OCI-LY3 (cell line): ENCODE measurements at regions not wholly inside any gene's neighbourhood (a gene's known extent, or its start where the extent isn't known, plus 50 kb on each side); places are given as distances from the start of the nearest gene placed in this dataset.

Experiments
- H2AFZ ChIP-seq: fragments of 200-600, 300-600 bp; shearing (Covaris generic); 2 replicates; pipeline ENCODE4 v1.6.0; 2014; ENCODE audit warnings: antibody characterized with exemption, low read depth, low read length
- H3K27ac ChIP-seq: fragments of 200-600, 300-600 bp; sonication (generic); 2 replicates; pipeline ENCODE4 v1.5.1; 2014; ENCODE audit warnings: mild to moderate bottlenecking, low read length, moderate library complexity, mixed read lengths
- H3K27me3 ChIP-seq: fragments of 200-600, 300-600 bp; sonication (generic); 2 replicates; pipeline ENCODE4 v1.6.1; 2014; ENCODE audit warnings: low read depth, low read length, mixed read lengths
- H3K36me3 ChIP-seq: fragments of 200-600, 300-600 bp; sonication (generic); replicated peaks from 2 replicates; pipeline ENCODE3; 2014; ENCODE audit warnings: low read depth, low read length, mixed read lengths
- H3K4me1 ChIP-seq: fragments of 300-600, 200-600 bp; sonication (generic); 2 replicates; pipeline ENCODE4 v1.6.1; 2014; ENCODE audit warnings: low read length, mixed read lengths
- H3K4me2 ChIP-seq: fragments of 200-600, 300-600 bp; sonication (generic); 2 replicates; pipeline ENCODE4 v1.6.1; 2014; ENCODE audit warnings: low read length, mixed read lengths
- H3K4me3 ChIP-seq: fragments of 300-600, 200-600 bp; sonication (generic); 2 replicates; pipeline ENCODE4 v1.5.1; 2014; ENCODE audit warnings: antibody characterized with exemption, mild to moderate bottlenecking, low read length, moderate library complexity
- H3K79me2 ChIP-seq: fragments of 300-600, 200-600 bp; shearing (Covaris generic); 2 replicates; pipeline ENCODE4 v1.6.1; 2014; ENCODE audit warnings: mild to moderate bottlenecking, low read length, mixed read lengths
- H3K9ac ChIP-seq: fragments of 300-600, 200-600 bp; shearing (Covaris generic); 2 replicates; pipeline ENCODE4 v1.6.0; 2014; ENCODE audit warnings: mild to moderate bottlenecking, low read length, moderate library complexity
- H3K9me3 ChIP-seq: fragments of 200-600, 300-600 bp; shearing (Covaris generic); 2 replicates; pipeline ENCODE4 v1.6.1; 2014; ENCODE audit warnings: low read length, mixed read lengths; ENCODE audit not compliant: insufficient read depth
- H4K20me1 ChIP-seq: fragments of 200-600, 300-600 bp; sonication (generic); 2 replicates; pipeline ENCODE4 v1.6.1; 2016; ENCODE audit warnings: low read length, mixed read lengths; ENCODE audit not compliant: insufficient read depth
- CTCF ChIP-seq: fragments of 200-600, 300-600 bp; sonication (generic); IDR thresholded peaks from 2 replicates; pipeline ENCODE4 v1.5.1; 2014; ENCODE audit warnings: antibody characterized with exemption, low read length, low read depth
- EZH2phosphoT487 ChIP-seq: fragments of 200-600 bp; shearing (Covaris generic); IDR thresholded peaks from 2 replicates; pipeline ENCODE4 v1.6.1; 2018; ENCODE audit warnings: antibody characterized with exemption, mixed run types, low read depth

- H3K79me2 ChIP-seq, result no peaks in the 10 kb centered on the region
- TF ChIP-seq EZH2phosphoT487 (no peak), CTCF (no peak)
- no peaks in the 10 kb centered on the region for H3K4me1 ChIP-seq
- H3K4me3 ChIP-seq, result no peak overlapping the region
- H3K27me3 ChIP-seq, result peaks cover 10% of the 10 kb centered on the region
- no peak overlapping the region for H3K27ac ChIP-seq
- no peaks in the 10 kb centered on the region for H3K9me3 ChIP-seq
- no peak overlapping the region for H3K4me2 ChIP-seq
- H2AFZ ChIP-seq, result no peak overlapping the region
- H3K36me3 ChIP-seq, result no peaks in the 10 kb centered on the region
- H4K20me1 ChIP-seq, result no peaks in the 10 kb centered on the region
- H3K9ac ChIP-seq, result no peak overlapping the region
Measured at GRCh38 chr2:105691947-105692390, 52.7 kb upstream of the NCK2 start.

- no peak overlapping the region for H3K27ac ChIP-seq
- H3K4me3 ChIP-seq, result no peak overlapping the region
- H4K20me1 ChIP-seq, result no peaks in the 10 kb centered on the region
- no peak for TF ChIP-seq CTCF
- TF ChIP-seq EZH2phosphoT487, result no peak
- H3K9ac ChIP-seq, result no peak overlapping the region
- H3K36me3 ChIP-seq, result no peaks in the 10 kb centered on the region
- H2AFZ ChIP-seq, result no peak overlapping the region
- no peaks in the 10 kb centered on the region for H3K79me2 ChIP-seq
- H3K4me1 ChIP-seq, result no peaks in the 10 kb centered on the region
- H3K9me3 ChIP-seq, result no peaks in the 10 kb centered on the region
- H3K4me2 ChIP-seq, result no peak overlapping the region
- H3K27me3 ChIP-seq, result no peaks in the 10 kb centered on the region
Measured at GRCh38 chr2:105690566-105690965, 54.1 kb upstream of the NCK2 start.

GRCh38 chr2:105689484-105689883 is 55.2 kb upstream of the NCK2 start:
- no peaks in the 10 kb centered on the region for H3K36me3 ChIP-seq
- no peak overlapping the region for H3K4me2 ChIP-seq
- H3K4me1 ChIP-seq, result no peaks in the 10 kb centered on the region
- no peak overlapping the region for H3K4me3 ChIP-seq
- no peak overlapping the region for H2AFZ ChIP-seq
- H3K27me3 ChIP-seq, result 0 out of 2 replicates have a peak, but pooled peaks cover under 1% of the 10 kb centered on the region
- no peak overlapping the region for H3K9ac ChIP-seq
- H3K27ac ChIP-seq, result no peak overlapping the region
- no peaks in the 10 kb centered on the region for H3K79me2 ChIP-seq
- no peaks in the 10 kb centered on the region for H3K9me3 ChIP-seq
- no peak for TF ChIP-seq CTCF
- TF ChIP-seq EZH2phosphoT487, result no peak
- H4K20me1 ChIP-seq, result no peaks in the 10 kb centered on the region

GRCh38 chr2:105688946-105689345 is 55.8 kb upstream of the NCK2 start:
- Histone ChIP-seq H2AFZ (no peak overlapping the region), H3K9me3 (no peaks in the 10 kb centered on the region), H3K27me3 (peaks cover 3% of the 10 kb centered on the region; the same call in 1 of the 2 replicates), H3K9ac (no peak overlapping the region), H3K27ac (no peak overlapping the region), H3K79me2 (no peaks in the 10 kb centered on the region), H3K4me1 (no peaks in the 10 kb centered on the region), H4K20me1 (no peaks in the 10 kb centered on the region), H3K36me3 (no peaks in the 10 kb centered on the region), H3K4me2 (no peak overlapping the region), H3K4me3 (no peak overlapping the region)
- TF ChIP-seq EZH2phosphoT487 (no peak), CTCF (no peak)
